NCI-H2107 (cell line): ENCODE measurements at regions not wholly inside any gene's neighbourhood (a gene's known extent, or its start where the extent isn't known, plus 50 kb on each side); places are given as distances from the start of the nearest gene placed in this dataset.
"Not testable (repeated sequence)": the region's sequence is repeated elsewhere in the genome, so short reads cannot be mapped to it uniquely, and the experiment has no call there.

ENCODE experiments used
- DNase-seq: peaks from one replicate; lab custom pipeline; 2025; lab: John Stamatoyannopoulos, UW

DNA sequence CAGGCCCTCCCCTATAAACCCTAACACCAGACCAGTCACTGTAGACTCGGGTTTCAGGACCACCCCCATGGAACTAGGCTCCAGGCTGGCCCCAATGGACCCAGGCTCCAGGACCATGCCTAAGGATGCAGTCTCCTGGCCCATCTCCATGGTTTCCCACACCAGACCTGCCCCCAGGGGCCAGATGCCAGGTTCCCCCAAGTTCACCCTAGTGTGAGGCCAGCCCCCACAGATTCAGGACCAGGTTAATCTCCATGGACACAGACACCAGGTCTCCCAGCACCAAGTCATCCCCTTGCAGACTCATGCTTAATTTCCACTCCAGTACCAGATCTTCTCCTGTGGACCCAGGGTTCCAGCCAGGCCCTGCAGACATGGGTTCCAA lies 103.8 kb upstream of the LANCL2 start:
- no peak for DNase-seq

DNA sequence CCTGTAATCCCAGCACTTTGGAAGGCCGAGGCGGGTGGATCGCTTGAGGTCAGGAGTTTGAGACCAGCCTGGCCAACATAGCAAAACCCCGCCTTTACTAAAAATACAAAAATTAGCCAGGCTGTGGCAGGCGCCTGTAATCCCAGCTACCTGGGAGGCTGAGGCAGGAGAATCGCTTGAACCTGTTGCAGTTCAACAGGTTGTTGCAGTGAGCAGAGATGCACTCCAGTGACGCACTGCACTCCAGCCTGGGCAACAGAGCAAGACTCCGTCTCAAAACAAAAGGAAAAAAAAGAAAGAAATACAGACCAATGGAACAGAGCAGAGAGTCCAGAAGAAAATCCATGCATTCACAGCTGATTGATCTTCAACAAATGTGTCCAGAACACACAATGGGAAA lies 99.8 kb upstream of the LANCL2 start:
- DNase-seq, result not testable (repeated sequence)

DNA sequence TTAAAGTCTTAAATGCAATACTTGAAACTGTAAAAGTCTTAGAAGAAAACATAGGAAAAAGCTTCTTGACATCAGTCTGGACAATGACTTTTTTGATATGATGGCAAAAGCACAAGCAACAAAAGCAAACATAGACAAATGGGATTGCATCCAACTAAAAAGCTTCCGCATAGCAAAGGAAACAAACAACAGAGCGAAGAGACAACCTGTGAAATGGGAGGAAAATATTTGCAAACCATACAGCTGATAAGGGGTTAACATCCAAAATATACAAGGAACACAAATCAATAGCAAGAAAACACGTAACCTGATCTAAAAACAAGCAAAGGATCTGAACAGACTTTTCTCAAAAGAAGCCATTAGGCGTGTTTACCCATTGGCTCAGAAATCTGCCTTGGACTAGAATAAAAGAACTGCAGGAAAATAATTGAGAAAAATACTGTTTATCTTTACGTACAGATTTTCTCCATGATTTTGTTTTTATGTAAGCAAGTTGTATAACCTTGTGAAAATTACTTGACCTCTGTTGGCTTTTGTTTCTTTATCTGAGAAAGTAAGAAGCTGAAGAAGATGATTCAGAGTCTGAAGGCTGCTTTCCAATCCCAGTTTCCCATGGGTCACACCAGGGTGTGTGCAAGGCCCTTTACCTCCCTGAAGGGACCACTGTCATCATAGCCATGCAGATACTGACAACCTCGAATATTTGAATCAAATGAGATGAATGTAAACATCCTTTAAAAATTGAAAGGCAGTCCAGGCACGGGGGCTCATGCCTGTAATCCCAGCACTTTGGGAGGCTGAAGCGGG lies 99.1 kb upstream of the LANCL2 start:
- DNase-seq, result no peak

DNA sequence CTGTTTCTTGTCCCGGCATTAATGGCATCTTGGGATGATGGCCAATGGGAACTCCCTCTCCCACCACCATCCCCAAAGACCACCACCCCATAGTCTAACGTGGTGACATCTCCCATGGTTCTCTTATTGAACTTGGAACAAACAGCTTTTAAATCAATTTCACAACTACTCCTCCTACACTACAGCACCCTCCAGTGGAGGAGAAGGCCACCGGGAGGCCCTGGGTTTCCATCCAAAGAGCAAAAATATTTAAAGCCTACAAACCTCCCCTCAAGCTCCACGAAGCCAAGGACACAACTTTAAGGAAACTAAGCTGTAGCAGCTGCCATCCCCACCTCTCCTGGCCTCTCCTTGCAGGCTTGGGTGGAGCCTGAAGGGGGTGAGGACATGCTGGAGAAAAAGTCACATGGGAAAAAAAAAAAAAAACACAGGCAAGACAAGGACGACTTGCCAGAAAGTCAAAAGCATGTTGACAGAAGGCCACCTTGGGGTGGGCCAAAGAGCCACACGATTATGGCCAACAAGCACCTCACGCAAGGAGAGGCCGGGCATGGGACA lies 94.0 kb upstream of the LANCL2 start:
- no peak for DNase-seq

DNA sequence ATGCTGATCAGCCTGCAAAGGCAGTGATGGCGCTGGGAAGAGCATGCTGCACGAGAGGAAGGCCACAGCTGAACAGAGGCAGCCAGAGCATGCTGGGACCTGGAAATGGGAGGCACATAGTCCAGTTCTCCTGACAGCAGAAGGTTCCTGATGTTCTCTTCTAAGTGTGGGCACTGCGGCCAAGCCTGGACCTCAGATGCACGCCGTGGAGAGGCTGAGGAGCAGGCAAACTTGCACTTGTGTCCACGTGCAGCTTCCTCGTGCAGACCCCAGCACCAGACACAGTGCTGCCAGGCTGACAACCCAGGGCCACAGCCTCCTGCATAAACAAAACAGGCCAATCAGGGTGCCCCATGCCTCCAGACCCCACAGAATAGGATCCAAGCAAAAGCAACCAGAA lies 93.5 kb upstream of the LANCL2 start:
- DNase-seq, result no peak

DNA sequence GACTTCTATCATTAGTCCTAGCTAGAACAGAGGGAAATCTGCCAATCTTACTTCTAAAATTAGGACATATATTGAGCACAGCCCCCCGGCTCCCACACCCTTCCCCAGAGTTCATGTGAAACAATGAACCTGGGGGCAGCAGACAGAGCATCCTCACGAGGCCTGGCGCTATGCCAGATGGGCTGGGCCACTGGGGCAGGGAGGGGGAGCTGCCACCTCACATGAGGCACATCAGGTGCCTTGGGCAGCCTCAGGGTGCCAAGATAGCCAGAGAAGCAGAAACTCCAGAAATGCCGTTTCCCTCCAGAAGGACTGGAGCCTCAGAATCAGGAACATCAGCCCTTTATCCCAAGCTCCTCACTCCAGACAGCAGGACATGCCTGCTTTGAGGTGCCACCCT lies 92.8 kb upstream of the LANCL2 start:
- DNase-seq, result no peak

DNA sequence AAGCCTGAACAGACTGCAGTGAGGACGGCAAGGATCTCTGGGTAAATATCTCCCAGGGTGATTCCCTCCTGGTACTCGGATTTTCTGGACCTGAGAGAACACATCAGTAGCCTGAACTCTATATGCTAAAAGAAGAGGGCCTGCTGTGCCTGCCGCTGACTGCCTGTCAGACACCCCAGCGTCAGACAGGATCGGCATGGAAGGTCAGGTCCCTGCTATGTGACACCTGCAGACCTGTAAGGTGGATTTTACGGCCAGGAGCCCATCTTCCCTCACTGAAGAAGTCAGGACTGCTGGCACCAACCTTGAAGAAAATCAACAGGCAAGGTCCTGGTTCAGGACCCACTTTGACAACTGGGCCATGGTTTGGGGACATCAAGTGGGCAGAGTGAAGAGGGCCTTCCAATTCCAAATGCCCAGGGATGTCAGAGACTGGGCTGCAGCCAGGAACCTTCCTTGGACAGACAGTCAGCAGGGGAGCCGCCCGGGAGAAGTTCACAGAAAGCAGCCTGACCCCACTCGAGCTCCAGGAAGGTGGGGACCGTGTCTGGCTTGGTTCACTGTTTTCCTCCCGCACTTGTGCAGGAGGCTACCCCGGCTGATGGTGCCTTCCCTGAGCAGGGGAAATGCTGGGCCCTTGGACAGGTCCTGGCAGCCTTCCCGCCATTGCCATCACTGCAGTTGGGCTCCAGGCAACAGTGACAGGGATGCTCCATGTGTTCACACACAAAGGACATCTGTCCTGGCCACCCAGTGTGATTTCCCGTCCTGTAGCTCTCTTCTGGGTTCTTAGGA lies 91.8 kb upstream of the LANCL2 start:
- DNase-seq, result no peak

DNA sequence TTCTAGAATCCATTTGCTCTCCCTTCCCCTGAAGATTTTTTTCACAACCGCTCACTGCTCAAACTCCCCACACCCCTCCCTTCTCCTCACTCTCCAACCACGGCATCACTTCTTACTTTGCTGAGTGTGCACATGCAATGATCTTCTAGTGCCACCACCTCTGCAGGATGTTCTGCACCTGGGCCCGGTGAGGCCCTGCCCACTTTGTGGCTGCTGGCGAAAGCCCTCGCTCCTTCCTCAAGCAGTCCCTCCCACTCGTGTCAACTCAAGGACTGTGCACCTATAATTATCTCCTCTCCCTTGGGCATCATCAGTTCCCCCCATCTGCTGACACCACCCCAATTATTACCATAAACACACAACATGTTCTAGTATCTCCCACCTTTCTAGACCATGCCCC lies 91.0 kb upstream of the LANCL2 start:
- DNase-seq, result no peak

DNA sequence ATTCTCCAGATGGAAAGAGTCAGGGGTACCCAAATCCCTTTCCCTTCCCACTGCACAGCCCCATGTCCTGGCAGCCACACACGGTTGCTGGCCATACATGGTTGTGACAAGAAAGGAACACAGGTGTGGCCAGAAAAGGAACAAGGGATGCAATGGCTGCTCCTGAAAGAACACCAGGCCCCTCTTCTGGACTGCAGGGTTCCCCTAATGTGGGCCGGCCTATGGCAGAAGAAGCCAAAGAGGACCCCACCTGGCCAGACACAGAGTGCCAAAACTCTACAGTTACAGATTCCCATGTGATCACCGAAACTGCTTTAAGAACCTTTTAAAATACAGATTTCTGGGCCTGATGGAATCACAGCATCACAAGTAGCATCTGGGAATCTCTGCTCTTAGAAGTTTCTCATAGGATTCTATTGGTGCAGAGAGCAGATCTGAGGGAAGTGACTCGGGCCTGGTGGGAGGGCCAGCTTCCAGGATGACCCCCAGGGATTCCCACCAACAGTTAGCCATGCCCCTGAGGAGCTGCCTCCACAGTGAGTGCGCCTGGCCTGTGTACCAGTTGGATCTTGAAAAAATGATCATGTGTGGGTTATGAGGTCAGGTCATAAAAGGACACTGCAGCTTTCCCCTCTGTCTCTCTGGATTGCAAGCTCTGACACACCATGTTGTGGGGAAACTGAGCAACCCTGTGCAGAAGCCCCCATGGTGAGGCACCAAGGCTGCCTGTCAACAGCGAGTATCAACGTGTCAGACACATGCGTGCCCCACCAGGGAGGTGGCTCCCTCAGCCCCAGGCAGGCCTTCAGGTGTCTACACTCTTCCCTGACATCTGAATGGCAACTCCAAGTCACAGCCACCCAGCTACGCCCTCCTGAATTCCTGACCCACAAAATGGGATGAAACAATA lies 89.6 kb upstream of the LANCL2 start:
- no peak for DNase-seq

DNA sequence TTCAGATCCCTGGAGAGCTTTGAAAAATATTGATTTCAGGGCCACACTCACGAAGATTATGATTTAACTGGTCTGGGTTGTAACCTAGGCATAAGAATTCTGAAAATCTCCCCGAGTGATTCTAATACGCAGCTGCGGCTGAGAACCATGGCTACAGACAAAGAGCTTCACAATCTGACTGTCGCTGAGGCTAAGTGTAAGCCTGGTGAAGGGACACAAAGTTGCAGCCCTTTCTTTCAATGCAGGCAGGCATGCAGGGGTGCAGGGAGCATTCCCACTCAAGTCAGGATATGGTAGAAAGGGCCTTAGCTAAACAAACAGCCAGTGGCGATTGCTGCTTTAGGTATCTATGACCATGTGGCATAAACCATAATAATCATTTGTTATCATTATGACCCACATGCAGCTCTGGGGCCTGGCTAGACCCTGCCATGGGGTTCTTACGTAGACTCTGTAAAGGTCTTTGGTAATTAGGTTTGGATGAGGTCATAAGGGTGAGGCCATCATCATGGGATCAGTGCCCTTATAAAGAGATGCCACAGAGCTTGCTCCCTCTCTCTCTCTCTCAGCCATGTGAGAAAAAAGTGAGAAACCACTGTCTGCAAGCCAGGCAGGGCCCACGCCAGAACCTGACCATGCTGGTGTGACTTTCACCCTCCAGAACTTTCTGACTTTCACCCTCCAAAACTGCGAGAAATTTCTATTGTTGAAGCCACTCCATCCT lies 88.4 kb upstream of the LANCL2 start:
- no peak for DNase-seq

DNA sequence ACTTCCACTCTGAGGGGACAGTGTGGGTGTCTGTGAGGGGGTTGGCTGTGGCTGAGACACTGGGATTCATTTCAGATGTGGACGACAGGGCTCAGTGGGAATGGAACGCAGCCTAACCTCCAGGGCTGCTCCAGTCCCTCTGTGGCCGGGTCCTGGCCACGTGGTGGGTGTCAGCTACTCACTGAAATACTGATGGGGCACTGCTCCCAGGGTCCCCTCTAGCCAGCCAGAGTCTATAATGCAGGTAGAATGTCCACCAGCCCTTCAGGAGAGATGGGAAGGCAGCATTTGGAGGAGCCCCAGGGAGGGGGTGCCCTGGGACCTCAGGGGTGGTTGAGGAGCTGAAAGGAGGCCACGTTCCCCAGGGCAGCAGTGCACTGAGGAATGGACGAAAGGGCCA lies 87.2 kb upstream of the LANCL2 start:
- DNase-seq, result no peak

DNA sequence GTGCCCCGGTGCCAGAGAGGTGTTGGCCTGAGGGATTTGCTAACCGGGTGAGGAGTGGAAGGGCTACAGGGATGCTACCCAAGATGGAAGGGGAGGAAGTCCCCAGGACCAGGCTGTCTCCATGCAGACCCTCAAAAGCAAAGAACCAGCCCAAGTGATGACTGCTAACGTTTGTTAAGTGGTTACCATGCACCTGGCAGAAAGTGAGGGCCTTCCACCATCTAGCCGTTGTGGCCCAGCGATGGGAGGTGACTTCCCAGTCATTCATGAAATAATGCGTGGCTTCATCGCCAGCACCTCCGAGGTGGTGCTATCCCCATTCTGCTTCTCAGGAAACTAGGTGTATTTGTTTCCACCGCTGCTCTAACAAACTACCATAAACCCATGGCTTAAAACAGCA lies 86.8 kb upstream of the LANCL2 start:
- no peak for DNase-seq

DNA sequence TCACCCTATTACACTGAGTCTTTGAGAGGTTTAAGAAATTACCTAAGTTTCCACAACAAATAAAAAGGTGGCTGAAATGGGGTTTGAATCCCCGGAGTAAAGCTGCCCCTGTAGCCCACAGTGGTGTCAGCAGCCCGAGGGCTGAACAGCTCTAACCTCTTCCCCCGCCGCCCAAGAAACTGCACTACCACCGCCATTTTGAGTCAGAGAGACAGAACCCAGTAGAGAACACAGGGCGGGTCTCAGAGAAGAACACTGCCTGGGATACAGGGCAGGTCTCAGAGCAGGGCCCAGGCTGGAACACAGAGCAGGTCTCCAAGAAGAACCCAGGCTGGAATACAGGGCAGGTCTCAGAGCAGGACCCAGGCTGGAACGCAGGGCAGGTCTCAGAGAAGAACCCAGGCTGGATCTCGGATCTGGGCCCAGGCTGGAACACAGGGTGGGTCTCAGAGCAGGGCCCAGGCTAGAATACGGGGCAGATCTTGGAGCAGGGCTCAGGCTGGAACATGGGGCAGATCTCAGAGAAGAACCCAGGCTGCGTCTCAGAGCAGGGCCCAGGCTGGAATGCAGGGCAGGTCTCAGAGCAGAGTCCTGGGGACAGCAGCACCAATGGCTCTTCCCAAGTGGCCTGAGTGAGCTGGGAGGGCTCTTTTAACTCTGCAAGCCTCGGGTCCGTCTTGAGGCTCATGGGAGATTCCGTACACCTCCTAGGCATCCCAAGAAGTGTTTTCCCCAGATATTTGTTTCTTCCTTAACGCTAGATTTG lies 85.9 kb upstream of the LANCL2 start:
- no peak for DNase-seq

DNA sequence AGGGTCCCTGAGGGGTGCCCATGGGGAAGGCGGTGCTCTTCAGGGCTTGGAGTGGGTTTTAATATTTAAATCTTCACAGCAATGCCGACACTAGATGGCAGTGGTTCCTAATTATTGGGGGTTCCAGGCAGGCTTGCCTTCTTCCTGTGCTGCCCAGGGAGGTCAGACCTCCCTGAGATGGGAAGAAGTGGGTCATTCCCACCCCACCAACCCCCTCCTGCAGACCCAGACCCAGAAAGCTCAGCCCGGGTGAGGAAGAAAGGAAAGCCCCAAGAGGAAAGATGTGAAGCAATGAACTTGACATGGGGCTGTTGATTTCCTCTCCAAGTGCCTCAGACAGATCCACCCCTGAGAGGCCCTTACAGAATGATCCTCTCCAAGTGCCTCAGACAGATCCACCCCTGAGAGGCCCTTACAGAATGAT lies 85.1 kb upstream of the LANCL2 start:
- DNase-seq, result peak; percentile 59

DNA sequence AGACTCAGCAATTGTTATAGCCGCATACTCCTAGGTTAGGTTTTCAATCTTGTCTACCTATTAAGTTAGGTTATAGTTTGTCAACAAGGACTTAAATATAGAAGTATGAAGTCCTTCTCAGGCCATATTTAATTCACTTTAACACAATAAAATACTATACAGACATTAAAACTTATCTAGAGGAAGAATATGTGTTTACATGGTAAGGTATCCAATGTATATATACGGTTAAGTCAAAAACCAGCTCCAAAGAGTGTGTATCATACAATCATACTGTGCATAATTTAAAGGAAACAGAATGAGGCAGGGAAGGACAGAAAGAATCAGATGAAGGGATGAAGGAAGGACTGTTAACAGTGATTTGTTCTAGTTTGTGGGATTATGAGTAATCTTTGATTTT lies 79.5 kb upstream of the LANCL2 start:
- no peak for DNase-seq

DNA sequence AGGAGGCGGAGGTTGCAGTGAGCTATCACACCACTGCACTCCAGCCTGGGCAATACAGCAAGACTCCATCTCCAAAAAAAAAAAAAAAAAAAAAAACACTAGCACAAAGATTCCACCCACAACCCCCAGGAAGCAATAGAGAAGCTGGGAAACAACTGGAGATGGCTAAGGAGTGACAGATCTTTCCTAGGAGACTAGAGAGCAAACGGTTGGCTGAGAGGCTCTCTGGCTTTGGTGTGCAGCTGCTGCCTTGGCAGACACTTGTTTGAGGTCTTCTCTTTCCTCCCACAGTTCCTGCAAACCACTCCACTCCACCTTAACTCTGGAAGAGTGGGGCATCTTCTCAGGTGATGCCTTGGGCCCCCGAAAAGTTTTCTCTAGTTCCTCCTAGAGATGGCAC lies 78.5 kb upstream of the LANCL2 start:
- no peak for DNase-seq

DNA sequence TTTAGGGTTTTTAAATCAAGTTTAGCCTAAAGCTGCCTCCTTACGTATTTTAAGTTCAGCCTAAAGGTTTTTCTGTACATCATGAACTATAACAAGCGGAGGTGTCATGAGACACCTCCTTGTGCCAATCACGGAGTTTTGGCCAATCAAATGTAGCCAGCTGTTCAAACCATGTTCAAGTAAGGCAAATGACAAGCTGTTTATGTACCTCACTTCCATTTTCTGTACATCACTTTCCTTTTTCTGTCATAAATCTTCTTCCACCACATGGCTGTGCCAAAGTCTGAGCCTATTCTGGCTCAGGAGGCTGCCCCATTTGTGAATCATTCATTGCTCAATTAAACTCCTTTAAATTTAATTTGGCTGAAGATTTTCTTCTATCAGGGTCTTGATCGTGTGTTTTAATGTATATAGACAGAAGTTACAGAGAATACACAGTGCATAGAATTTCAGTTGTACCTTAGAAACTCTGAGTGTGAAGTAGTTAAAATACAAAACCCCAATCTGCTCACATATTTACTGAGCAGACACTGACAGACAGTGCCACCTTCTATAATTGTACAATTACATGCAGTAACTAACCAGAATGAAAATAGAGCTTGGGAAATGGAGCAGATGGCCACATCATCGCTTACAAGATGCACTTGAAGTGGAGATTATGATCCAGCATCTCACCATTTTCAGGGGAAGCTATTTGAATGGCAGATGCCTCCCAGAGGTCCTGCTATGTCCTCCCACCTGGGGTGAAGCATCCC lies 76.9 kb upstream of the LANCL2 start:
- no peak for DNase-seq

DNA sequence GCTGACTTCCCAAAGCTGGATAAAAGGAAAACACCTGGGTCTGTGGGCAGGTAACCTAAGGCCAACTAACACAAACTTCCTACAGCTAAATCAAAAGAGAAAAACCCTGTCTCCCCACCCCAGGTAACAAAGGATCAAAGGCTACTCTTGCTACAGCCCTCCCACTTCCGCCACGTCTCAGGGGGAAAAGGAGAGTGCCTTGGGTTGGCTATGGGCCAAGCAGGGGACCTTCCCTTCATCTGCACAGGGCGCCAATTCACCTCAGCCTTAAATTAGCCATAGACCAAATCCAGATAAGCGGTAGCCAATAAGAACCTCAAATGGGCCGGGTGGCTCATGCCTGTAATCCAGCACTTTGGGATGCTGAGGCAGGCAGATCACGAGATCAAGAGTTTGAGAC lies 69.1 kb upstream of the LANCL2 start:
- no peak for DNase-seq

DNA sequence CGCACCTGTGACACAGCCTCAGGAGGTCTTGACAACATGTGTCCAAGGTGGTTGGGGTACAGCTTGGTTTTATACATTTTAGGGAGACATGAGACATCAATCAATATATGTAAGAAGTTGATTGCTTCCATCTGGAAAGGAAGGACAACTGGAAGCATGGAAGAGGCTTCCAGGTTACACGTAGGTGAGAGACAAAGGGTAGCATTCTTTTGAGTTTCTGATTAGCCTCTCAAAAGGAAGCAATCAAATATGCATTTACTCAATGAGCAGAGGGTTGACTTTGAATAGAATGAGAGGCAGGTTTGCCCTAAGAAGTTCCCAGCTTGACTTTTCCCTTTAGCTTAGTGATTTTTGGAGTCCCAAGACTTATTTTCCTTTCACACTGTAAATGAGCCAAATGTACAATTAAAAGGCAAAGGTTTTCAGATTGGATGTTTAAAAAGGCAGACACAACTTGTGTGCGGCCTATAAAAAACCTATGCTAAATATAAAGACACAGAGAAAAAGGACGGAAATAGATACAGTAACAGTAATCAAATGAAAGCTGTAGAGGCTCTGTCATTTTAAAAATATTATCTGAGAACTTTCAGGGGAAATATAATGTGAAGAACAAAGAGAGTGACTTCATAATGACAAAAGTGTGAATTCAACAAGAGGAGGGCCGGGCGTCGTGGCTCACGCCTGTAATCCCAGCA lies 65.7 kb upstream of the LANCL2 start:
- no peak for DNase-seq
